GM12878 (cell line): ENCODE measurements at regions not wholly inside any gene's neighbourhood (a gene's known extent, or its start where the extent isn't known, plus 50 kb on each side); places are given as distances from the start of the nearest gene placed in this dataset.

Source experiments
- BCL11A ChIP-seq: IDR thresholded peaks from 2 replicates; pipeline ENCODE4 v1.6.1; 2011; ENCODE audit warnings: low read depth, low read length
- BCLAF1 ChIP-seq: fragments of 450-650 bp; IDR thresholded peaks from 2 replicates; pipeline ENCODE4 v1.6.1; 2017; ENCODE audit warnings: antibody characterized with exemption, mild to moderate bottlenecking, moderate library complexity
- CEBPB ChIP-seq, 2 experiments: fragments of 150-350 bp in 1 of 2; IDR thresholded peaks; 2 replicates each; pipeline ENCODE4 v1.6.1; 2012 to 2014; ENCODE audit warnings: low read depth in 2 of 2, low read length in 2 of 2, borderline replicate concordance in 1 of 2, inconsistent platforms in 1 of 2
- E2F8 ChIP-seq: fragments of 450-650 bp; IDR thresholded peaks from 2 replicates; pipeline ENCODE4 v1.6.1; 2018; ENCODE audit warnings: mild to moderate bottlenecking, low read depth, moderate library complexity; ENCODE audit not compliant: partially characterized antibody
- HDAC2 ChIP-seq: fragments of 200-600 bp; sonication (generic); IDR thresholded peaks from 2 replicates; pipeline ENCODE4 v1.6.1; 2017
- HDGF ChIP-seq: fragments of 450-650 bp; IDR thresholded peaks from 2 replicates; pipeline ENCODE4 v1.6.1; 2016; ENCODE audit warnings: antibody characterized with exemption
- JUNB ChIP-seq: IDR thresholded peaks from 2 replicates; pipeline ENCODE4 v1.6.1; 2016; ENCODE audit warnings: antibody characterized with exemption, mild to moderate bottlenecking
- JUND ChIP-seq: IDR thresholded peaks from 2 replicates; pipeline ENCODE4 v1.6.1; 2012; ENCODE audit warnings: low read depth, mild to moderate bottlenecking, low read length, improper control_type of control experiment, moderate library complexity
- MYC ChIP-seq: IDR thresholded peaks from 2 replicates; pipeline ENCODE4 v1.6.1; 2011; ENCODE audit warnings: mild to moderate bottlenecking, low read length, moderate library complexity, inconsistent platforms; ENCODE audit not compliant: insufficient read depth, insufficient replicate concordance, insufficient read length, severe bottlenecking
- NBN ChIP-seq: fragments of 450-650 bp; IDR thresholded peaks from 2 replicates; pipeline ENCODE4 v1.6.1; 2016
- NFIC ChIP-seq: IDR thresholded peaks from 2 replicates; pipeline ENCODE4 v1.6.1; 2012; ENCODE audit warnings: low read depth, mild to moderate bottlenecking, inconsistent platforms, low read length, moderate library complexity
- NR2F1 ChIP-seq: fragments of 450-650 bp; conservative IDR thresholded peaks from 2 replicates; pipeline ENCODE4 v1.6.1; 2017; ENCODE audit warnings: mild to moderate bottlenecking
- PAX5 ChIP-seq: IDR thresholded peaks from 2 replicates; pipeline ENCODE4 v1.6.1; 2011; ENCODE audit warnings: low read depth, low read length, borderline replicate concordance
- POU2F2 ChIP-seq: IDR thresholded peaks from 3 replicates; pipeline ENCODE4 v1.6.1; 2011; ENCODE audit warnings: low read depth, mild to moderate bottlenecking, low read length, borderline replicate concordance
- RAD21 ChIP-seq: IDR thresholded peaks from 2 replicates; pipeline ENCODE4 v1.6.1; 2011; ENCODE audit warnings: mild to moderate bottlenecking, low read depth, low read length, moderate library complexity; ENCODE audit not compliant: insufficient read depth
- RELB ChIP-seq: fragments of 450-650 bp; IDR thresholded peaks from 2 replicates; pipeline ENCODE4 v1.6.1; 2017; ENCODE audit warnings: low read depth, mild to moderate bottlenecking, moderate library complexity
- SMAD5 ChIP-seq: IDR thresholded peaks from 2 replicates; pipeline ENCODE4 v1.6.1; 2016; ENCODE audit warnings: antibody characterized with exemption, low read depth
- SPI1 ChIP-seq: IDR thresholded peaks from 2 replicates; pipeline ENCODE4 v1.6.1; 2011; ENCODE audit warnings: low read depth, mild to moderate bottlenecking, low read length, moderate library complexity, borderline replicate concordance; ENCODE audit not compliant: insufficient read depth
- TAF1 ChIP-seq: IDR thresholded peaks from 2 replicates; pipeline ENCODE4 v1.6.1; 2011; ENCODE audit warnings: mild to moderate bottlenecking, low read depth, low read length, borderline replicate concordance
- TARDBP ChIP-seq: IDR thresholded peaks from 2 replicates; pipeline ENCODE4 v1.6.1; 2016; ENCODE audit warnings: borderline replicate concordance
- YY1 ChIP-seq: IDR thresholded peaks from 2 replicates; pipeline ENCODE4 v1.6.1; 2011; ENCODE audit warnings: low read depth, mild to moderate bottlenecking, low read length
- ZNF687 ChIP-seq: fragments of 450-650 bp; IDR thresholded peaks from 2 replicates; pipeline ENCODE4 v1.6.1; 2017; ENCODE audit warnings: mild to moderate bottlenecking, moderate library complexity

- TF ChIP-seq ZNF687 (no peak), JUNB (peak; percentile 68), HDAC2 (no peak), SPI1 (no peak), SMAD5 (no peak), PAX5 (no peak), CEBPB (IDR thresholded peaks at IDR 0.05; ENCODE audit: borderline replicate concordance in 1 of 2, low read depth in 2 of 2, low read length in 2 of 2) (no peak), MYC (no peak), BCLAF1 (no peak), RELB (no peak), NFIC (peak; percentile 69; the same call in 1 of the 2 replicates), BCL11A (peak; percentile 40; the same call in 1 of the 2 replicates), E2F8 (no peak), JUND (no peak), YY1 (peak; percentile 43; the same call in 1 of the 2 replicates), NR2F1 (no peak), POU2F2 (no peak), TAF1 (no peak), HDGF (no peak), NBN (no peak), RAD21 (no peak), TARDBP (no peak)
Observed at GRCh38 chr9:105883847-105884246, 189.5 kb downstream of the TMEM38B start (continued).
